Activated CD4-positive, alpha-beta T cell treated with anti-CD3 and anti-CD28 coated beads, Interleukin-2, amount 10 ng/mL, durations not matched to agents 24 days and 14 days (primary cell): ENCODE measurements at regions not wholly inside any gene's neighbourhood (a gene's known extent, or its start where the extent isn't known, plus 50 kb on each side); places are given as distances from the start of the nearest gene placed in this dataset.

ENCODE experiments used
- DNase-seq: peaks from one replicate; pipeline ENCODE4 v3.0.0; 2022
- H3K27ac Mint-ChIP-seq: one replicate; pipeline ENCODE4 v1.8.0; 2022; ENCODE audit warnings: mild to moderate bottlenecking, mixed read lengths
- H3K27me3 Mint-ChIP-seq: one replicate; pipeline ENCODE4 v1.8.0; 2022; ENCODE audit warnings: mixed read lengths
- H3K36me3 Mint-ChIP-seq: one replicate; pipeline ENCODE4 v1.8.0; 2022; ENCODE audit warnings: low read depth, mild to moderate bottlenecking, mixed read lengths
- H3K4me1 Mint-ChIP-seq: one replicate; pipeline ENCODE4 v1.8.0; 2021; ENCODE audit warnings: mixed read lengths
- H3K4me3 Mint-ChIP-seq: one replicate; pipeline ENCODE4 v1.8.0; 2022; ENCODE audit warnings: mild to moderate bottlenecking, moderate library complexity, mixed read lengths
- H3K9me3 Mint-ChIP-seq: one replicate; pipeline ENCODE4 v1.8.0; 2021; ENCODE audit warnings: mixed read lengths
- intact Hi-C: fragments of 100-400 bp; cut with micrococcal nuclease; formaldehyde crosslinking; loops from one replicate; pipeline ENCODE4 v1.15.1; 2023

DNA sequence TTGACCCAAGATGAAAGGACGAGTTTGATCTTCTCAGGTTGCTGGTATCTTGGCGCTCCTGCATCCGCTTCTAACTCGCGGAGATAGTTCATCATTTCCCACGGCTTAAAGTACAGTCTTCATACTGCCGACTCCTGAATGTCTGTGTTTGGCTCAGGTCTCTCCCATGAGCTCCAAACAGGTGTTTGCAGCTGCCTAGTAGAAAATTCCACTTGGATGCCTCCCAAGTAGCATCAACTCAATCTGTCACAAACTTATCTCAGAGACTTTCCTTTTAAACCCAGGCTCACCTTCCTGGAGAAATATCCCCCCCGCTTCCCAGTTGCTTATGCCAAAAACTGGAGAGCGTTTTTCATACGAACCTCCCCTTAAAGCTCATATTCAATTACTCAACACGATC is 986.5 kb downstream of the TBC1D22A start:
- Mint-ChIP-seq H3K4me3 (no peak overlapping the region), H3K27ac (no peak overlapping the region), H3K9me3 (no peaks in the 10 kb centered on the region), H3K4me1 (no peaks in the 10 kb centered on the region), H3K36me3 (no peaks in the 10 kb centered on the region), H3K27me3 (no peaks in the 10 kb centered on the region)
- intact Hi-C loops, result no loop called here
- DNase-seq, result no peak

DNA sequence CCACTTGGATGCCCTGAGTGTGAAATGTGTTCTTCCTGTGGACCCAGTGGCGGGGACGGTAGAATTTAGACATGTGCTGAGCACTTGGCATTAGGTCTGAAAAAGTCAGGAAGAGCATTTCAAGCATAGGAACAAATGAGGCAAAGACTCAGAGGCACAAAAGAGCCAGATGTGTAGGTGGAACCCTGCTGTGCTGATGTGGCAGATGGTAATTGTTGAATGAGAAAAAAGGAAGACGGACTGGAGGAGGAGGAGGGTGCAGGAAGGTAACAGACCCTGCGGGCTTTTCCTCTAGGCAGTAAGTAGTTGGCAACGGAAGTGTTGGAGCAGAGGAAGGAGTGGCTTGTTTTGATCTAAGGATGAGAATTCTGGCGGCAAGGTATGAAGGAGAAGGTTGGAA is 985.8 kb downstream of the TBC1D22A start:
- DNase-seq, result no peak
- intact Hi-C loops, result no loop called here
- H3K4me1 Mint-ChIP-seq, result no peaks in the 10 kb centered on the region
- no peaks in the 10 kb centered on the region for H3K36me3 Mint-ChIP-seq
- H3K4me3 Mint-ChIP-seq, result no peak overlapping the region
- H3K9me3 Mint-ChIP-seq, result no peaks in the 10 kb centered on the region
- no peaks in the 10 kb centered on the region for H3K27me3 Mint-ChIP-seq
- H3K27ac Mint-ChIP-seq, result no peak overlapping the region

GRCh38 chr22:47740109-47740805 is 977.8 kb downstream of the TBC1D22A start:
- Mint-ChIP-seq H3K4me1 (no peaks in the 10 kb centered on the region), H3K36me3 (no peaks in the 10 kb centered on the region), H3K27me3 (no peaks in the 10 kb centered on the region), H3K9me3 (no peaks in the 10 kb centered on the region), H3K4me3 (no peak overlapping the region), H3K27ac (no peak overlapping the region)
- intact Hi-C loops, result no loop called here
- no peak for DNase-seq

DNA sequence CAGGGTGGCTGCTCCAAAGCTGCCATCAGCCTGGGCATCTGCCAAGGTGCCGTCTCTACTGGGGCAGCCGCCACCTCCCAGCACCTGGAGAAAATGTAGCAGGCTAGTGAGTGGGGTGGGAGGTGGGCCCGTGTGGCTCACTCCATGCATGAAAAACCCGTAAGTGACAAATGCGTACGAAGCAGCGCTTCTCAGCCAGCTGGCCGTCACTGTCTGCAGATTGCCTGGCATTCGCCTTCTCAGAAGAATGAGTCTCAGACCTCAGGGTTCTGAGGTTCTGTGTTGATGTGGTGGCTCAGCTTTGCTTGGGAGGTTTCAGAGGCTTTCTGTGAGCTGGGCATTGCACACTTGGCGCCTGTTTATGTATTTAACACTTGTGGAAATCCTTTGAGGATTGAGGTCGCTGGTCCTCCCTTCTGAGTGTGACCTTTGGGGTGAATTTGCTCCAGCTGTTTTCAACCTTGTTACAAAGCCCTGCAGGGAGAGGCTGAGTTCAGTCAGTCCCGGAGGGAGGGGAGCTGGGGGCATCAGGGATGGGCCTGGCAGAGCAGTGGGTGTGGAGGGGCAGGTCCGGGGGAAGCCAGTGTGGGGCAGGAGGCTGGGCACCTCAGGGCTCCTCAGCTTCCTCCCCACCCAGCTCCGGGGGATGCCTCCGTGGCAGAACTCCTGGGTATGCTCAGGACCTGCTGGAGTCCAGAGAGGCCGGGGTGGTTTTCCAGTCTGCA is 977.0 kb downstream of the TBC1D22A start:
- intact Hi-C loops, result no loop called here
- Mint-ChIP-seq H3K36me3 (no peaks in the 10 kb centered on the region), H3K4me3 (no peak overlapping the region), H3K27me3 (no peaks in the 10 kb centered on the region), H3K9me3 (no peaks in the 10 kb centered on the region), H3K27ac (no peak overlapping the region), H3K4me1 (no peaks in the 10 kb centered on the region)
- DNase-seq, result no peak

- Mint-ChIP-seq H3K27me3 (no peaks in the 10 kb centered on the region), H3K27ac (no peak overlapping the region), H3K4me3 (no peak overlapping the region), H3K4me1 (no peaks in the 10 kb centered on the region), H3K9me3 (no peaks in the 10 kb centered on the region), H3K36me3 (no peaks in the 10 kb centered on the region)
- no peak for DNase-seq
- intact Hi-C loops, result no loop called here
Measured at GRCh38 chr22:47738472-47739013, 976.1 kb downstream of the TBC1D22A start.

DNA sequence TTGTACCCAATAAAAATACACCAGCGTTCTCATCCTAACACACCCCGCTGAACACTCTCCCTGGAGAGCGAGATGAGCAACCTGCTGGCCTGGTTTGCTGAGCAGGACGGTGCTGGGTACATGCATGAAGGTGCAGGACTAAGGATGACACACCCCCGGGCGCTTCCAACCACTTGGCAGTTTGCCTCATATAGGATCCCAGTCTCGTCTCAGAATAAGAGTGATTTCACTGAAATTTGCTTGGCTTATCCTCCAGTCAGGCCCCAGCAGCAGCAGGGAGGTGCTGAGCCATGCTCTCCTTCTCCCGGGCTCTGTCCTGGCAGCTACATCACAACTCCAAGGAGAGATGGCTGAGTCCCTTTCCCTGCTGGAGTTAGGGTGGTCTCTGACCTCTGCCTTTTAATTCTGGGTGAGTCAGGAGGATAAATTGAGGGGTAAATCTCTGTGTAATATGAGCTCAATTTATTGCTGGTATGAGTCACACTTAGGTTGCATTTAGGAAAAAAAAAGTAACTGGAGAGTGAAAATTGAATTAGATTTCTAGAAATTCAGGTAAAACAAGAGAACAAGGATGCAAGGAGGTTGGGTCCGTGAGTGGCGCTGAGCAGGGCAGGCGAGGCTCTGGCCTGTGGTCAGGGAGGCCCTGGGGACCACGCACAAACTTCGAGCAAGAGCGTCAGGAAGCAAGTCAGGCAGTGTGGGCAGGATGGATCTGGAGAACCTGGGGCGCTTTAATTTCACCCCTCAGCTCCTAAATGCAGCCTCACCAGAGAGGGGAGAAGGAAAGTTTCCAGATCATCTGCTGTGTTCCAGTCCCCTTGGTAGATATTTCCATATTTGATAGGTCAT is 974.0 kb downstream of the TBC1D22A start:
- H3K36me3 Mint-ChIP-seq, result no peaks in the 10 kb centered on the region

GRCh38 chr22:47734511-47734910 is 972.1 kb downstream of the TBC1D22A start:
- H3K4me1 Mint-ChIP-seq, result no peaks in the 10 kb centered on the region
- DNase-seq, result no peak
- intact Hi-C loops, result no loop called here
- no peak overlapping the region for H3K4me3 Mint-ChIP-seq
- H3K27ac Mint-ChIP-seq, result no peak overlapping the region
- H3K36me3 Mint-ChIP-seq, result no peaks in the 10 kb centered on the region
- H3K9me3 Mint-ChIP-seq, result no peaks in the 10 kb centered on the region
- no peaks in the 10 kb centered on the region for H3K27me3 Mint-ChIP-seq

More for the DNA sequence above, 974.0 kb downstream of the TBC1D22A start:
- no peaks in the 10 kb centered on the region for H3K27me3 Mint-ChIP-seq
- intact Hi-C loops, result no loop called here
- no peak overlapping the region for H3K27ac Mint-ChIP-seq
- DNase-seq, result no peak
- no peak overlapping the region for H3K4me3 Mint-ChIP-seq
- H3K9me3 Mint-ChIP-seq, result no peaks in the 10 kb centered on the region
- no peaks in the 10 kb centered on the region for H3K4me1 Mint-ChIP-seq

DNA sequence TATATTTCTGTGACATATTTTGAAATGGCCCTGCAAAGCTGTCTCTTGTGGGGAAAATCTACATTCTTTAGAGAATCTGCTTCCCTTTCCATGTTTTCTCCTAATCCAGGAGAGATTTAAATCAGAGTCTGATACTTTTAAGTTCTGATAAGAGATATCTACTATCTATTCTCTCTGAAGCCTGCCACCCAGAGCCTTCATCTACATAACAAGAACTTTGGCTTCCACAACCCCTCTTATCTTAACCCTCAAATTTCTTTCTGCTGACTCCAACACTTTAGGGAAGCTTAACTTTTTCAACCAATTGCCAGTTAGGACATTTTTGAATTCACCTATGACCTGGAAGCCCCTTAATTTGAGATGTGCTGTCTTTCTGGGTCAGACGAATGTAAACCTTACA is 965.2 kb downstream of the TBC1D22A start:
- Mint-ChIP-seq H3K4me1 (no peaks in the 10 kb centered on the region), H3K36me3 (no peaks in the 10 kb centered on the region), H3K27me3 (peaks cover 3% of the 10 kb centered on the region), H3K4me3 (no peak overlapping the region), H3K27ac (no peak overlapping the region), H3K9me3 (no peaks in the 10 kb centered on the region)
- intact Hi-C loops, result no loop called here
- DNase-seq, result no peak

DNA sequence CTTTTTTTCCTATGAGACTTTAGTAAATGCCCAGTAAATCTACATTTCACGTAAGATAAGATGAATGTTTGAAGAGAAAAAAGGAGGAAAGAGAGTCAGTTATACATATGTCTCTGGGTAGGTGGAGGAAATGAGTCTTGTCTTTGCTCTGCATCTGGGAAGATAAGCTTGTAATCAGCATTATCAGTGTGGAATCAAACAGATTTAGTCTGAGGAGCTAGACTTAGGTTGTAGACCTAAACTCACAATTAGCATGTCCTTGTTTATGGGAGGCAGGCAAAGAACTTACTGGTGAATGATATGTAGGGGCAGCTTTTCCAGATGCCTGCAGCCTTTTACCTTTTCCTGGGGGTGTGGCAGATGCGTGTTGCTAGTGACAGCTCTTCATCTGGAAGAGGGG is 962.3 kb downstream of the TBC1D22A start:
- no peak overlapping the region for H3K4me3 Mint-ChIP-seq
- H3K4me1 Mint-ChIP-seq, result no peaks in the 10 kb centered on the region
- peaks cover 3% of the 10 kb centered on the region for H3K27me3 Mint-ChIP-seq
- intact Hi-C loops, result no loop called here
- no peaks in the 10 kb centered on the region for H3K36me3 Mint-ChIP-seq
- peak; percentile 24 for DNase-seq
- no peak overlapping the region for H3K27ac Mint-ChIP-seq
- no peaks in the 10 kb centered on the region for H3K9me3 Mint-ChIP-seq

GRCh38 chr22:47724030-47724429 is 961.6 kb downstream of the TBC1D22A start:
- Mint-ChIP-seq H3K4me1 (no peaks in the 10 kb centered on the region), H3K27ac (no peak overlapping the region), H3K27me3 (peaks cover 3% of the 10 kb centered on the region), H3K36me3 (no peaks in the 10 kb centered on the region), H3K9me3 (no peaks in the 10 kb centered on the region), H3K4me3 (no peak overlapping the region)
- intact Hi-C loops, result no loop called here
- DNase-seq, result peak; percentile 43

- Mint-ChIP-seq H3K9me3 (no peaks in the 10 kb centered on the region), H3K4me1 (no peaks in the 10 kb centered on the region), H3K4me3 (no peak overlapping the region), H3K27me3 (no peaks in the 10 kb centered on the region), H3K36me3 (no peaks in the 10 kb centered on the region), H3K27ac (no peak overlapping the region)
- intact Hi-C loops, result no loop called here
- peak; percentile 26 for DNase-seq
Measured at GRCh38 chr22:47718337-47718736, 955.9 kb downstream of the TBC1D22A start.

DNA sequence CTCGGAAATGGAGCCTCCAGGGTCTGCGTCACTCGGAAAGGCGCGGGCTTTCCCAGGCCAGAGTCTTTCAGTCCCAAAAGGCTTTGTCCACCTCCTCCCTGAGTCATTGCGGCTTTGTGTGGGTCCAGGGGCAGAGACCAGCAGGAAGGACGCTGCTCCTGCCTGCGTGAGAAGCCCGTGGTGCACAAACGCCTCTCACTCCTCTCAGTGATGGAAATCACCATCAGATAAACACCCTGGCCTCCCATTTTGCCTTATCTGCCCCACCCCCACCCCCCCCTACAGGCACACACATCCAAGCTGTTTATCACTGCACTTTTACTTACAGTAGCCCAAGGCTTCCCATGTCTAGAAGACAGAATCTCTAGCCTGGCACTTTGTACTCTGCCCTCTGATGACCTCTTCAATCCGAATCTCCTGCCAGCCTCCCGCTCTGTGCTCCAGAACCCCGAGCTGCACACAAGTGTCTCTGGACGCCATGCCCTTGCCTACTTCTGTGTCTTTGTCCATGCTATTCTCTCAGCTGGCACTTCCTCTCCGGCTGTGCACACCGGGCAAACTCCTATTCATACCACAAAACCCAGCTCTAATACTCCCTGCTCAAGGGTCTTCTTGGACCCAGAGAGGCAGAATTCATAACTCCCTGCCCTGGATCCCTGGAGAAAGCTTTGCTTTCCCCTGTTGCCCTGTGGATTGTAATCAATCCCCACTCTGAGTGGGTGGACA is 954.6 kb downstream of the TBC1D22A start:
- intact Hi-C loops, result no loop called here
- no peak overlapping the region for H3K27ac Mint-ChIP-seq
- no peaks in the 10 kb centered on the region for H3K9me3 Mint-ChIP-seq
- no peak for DNase-seq
- H3K36me3 Mint-ChIP-seq, result no peaks in the 10 kb centered on the region
- no peak overlapping the region for H3K4me3 Mint-ChIP-seq
- H3K27me3 Mint-ChIP-seq, result no peaks in the 10 kb centered on the region
- H3K4me1 Mint-ChIP-seq, result no peaks in the 10 kb centered on the region

- H3K4me1 Mint-ChIP-seq, result no peaks in the 10 kb centered on the region
- DNase-seq, result peak; percentile 9
- H3K9me3 Mint-ChIP-seq, result no peaks in the 10 kb centered on the region
- no peaks in the 10 kb centered on the region for H3K27me3 Mint-ChIP-seq
- no peak overlapping the region for H3K4me3 Mint-ChIP-seq
- H3K27ac Mint-ChIP-seq, result no peak overlapping the region
- intact Hi-C loops, result no loop called here
- H3K36me3 Mint-ChIP-seq, result no peaks in the 10 kb centered on the region
Measured at GRCh38 chr22:47715866-47716578, 953.6 kb downstream of the TBC1D22A start.
